Mucosa of stomach (tissue), 1 donor: ENCODE measurements at regions not wholly inside any gene's neighbourhood (a gene's known extent, or its start where the extent isn't known, plus 50 kb on each side); places are given as distances from the start of the nearest gene placed in this dataset.

ENCODE experiments used
- H3K27me3 ChIP-seq: one replicate; pipeline ENCODE4 v1.7.0; 2013; ENCODE audit warnings: mild to moderate bottlenecking, low read length; ENCODE audit not compliant: control insufficient read depth, insufficient read depth
- H3K36me3 ChIP-seq: one replicate; pipeline ENCODE4 v1.7.0; 2013; ENCODE audit warnings: low read length; ENCODE audit not compliant: control insufficient read depth, insufficient read depth
- H3K4me1 ChIP-seq: one replicate; pipeline ENCODE4 v1.7.0; 2013; ENCODE audit warnings: mild to moderate bottlenecking, low read length; ENCODE audit not compliant: control insufficient read depth, insufficient read depth
- H3K4me3 ChIP-seq: one replicate; pipeline ENCODE4 v1.7.0; 2013; ENCODE audit warnings: low read length
- H3K9ac ChIP-seq: one replicate; pipeline ENCODE4 v1.7.0; 2013; ENCODE audit warnings: mild to moderate bottlenecking, low read length, moderate library complexity
- H3K9me3 ChIP-seq: one replicate; pipeline ENCODE4 v1.7.0; 2013; ENCODE audit warnings: mild to moderate bottlenecking, low read length, moderate library complexity; ENCODE audit not compliant: control insufficient read depth
- donor health status: Pancreatic carcinoma.

DNA sequence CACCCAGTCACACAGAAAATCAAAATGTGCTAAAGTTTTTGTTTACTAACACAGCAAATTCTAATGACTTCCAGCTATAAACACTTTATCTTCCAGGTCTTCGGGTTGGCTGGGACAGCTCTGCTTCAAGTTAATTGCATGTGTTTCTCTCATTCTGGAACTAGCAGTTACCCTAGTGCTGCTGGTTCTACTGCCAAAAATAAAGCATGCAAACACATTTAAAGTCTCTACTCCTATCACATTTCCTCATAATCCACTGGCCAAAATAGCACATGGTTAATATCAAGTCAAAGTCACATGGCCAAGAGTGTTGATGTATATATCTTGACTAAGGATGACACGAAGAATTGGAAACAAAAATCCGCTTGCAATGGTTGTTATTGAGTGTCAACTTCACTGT, 973.1 kb upstream of the ADGRL2 start:
- Histone ChIP-seq H3K9me3 (no peaks in the 10 kb centered on the region), H3K4me1 (no peaks in the 10 kb centered on the region), H3K4me3 (no peak overlapping the region), H3K27me3 (no peaks in the 10 kb centered on the region), H3K36me3 (no peaks in the 10 kb centered on the region), H3K9ac (no peak overlapping the region)

DNA sequence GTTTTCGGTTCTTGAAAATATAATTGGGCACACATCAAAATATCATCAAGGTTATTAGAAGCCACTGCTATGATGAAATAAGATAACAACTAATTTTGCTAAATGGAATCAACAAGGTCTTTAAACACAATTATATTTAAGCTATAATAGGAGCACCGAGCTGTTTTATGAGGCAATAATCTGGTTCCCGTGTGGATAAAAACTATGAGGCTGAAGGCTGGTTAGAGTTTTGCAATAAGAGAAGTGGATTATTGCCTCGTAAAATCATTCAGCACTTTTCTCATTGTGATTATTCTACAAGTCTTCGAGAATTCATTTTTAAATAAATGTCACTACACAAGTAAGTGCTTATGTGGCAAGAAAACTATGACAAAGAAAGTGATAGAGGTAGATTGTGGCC, 975.7 kb upstream of the ADGRL2 start:
- Histone ChIP-seq H3K27me3 (no peaks in the 10 kb centered on the region), H3K9me3 (no peaks in the 10 kb centered on the region), H3K4me1 (no peaks in the 10 kb centered on the region), H3K36me3 (no peaks in the 10 kb centered on the region), H3K9ac (no peak overlapping the region), H3K4me3 (no peak overlapping the region)

DNA sequence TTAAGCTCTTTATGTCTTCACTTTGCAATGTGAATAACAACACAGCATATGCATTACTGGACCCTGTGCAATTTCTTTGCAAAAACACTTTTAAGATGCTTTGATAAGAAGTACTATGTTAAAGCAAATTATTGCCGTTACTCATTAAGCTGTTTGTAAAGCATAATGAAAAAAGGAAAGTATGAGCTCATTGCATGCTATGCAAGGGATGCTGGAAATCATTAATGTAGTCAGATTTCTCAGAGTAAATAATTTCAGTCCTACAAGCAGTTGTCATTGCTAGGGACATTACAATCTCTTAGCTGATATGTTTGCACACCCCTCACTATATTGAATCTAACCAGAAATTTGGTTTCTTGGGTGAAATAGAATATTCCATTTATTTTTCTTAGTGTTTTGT, 982.5 kb upstream of the ADGRL2 start:
- no peak overlapping the region for H3K9ac ChIP-seq
- no peaks in the 10 kb centered on the region for H3K27me3 ChIP-seq
- H3K9me3 ChIP-seq = no peaks in the 10 kb centered on the region
- H3K36me3 ChIP-seq = no peaks in the 10 kb centered on the region
- H3K4me3 ChIP-seq = no peak overlapping the region
- no peaks in the 10 kb centered on the region for H3K4me1 ChIP-seq

DNA sequence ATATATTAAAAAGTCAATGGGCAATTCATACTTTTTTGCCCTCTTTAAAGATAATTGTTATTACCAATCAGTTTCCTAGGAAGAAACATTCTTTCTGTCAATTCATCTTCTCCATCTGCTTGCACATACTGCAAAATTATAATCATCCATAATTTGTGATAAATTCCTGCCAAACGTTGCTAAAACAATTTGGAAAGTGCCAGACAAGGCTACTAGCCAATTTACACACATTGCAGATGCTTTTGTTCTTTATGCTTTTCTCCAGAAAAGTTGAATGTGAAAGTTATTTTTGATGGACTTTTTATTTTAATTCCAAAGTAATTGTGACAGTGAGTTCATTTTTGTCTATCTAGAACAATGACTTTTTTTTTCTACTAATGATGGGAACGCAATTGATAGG, 992.8 kb upstream of the ADGRL2 start:
- H3K4me3 ChIP-seq = no peak overlapping the region
- H3K27me3 ChIP-seq = no peaks in the 10 kb centered on the region
- no peak overlapping the region for H3K9ac ChIP-seq
- H3K36me3 ChIP-seq = no peaks in the 10 kb centered on the region
- no peaks in the 10 kb centered on the region for H3K4me1 ChIP-seq
- no peaks in the 10 kb centered on the region for H3K9me3 ChIP-seq

DNA sequence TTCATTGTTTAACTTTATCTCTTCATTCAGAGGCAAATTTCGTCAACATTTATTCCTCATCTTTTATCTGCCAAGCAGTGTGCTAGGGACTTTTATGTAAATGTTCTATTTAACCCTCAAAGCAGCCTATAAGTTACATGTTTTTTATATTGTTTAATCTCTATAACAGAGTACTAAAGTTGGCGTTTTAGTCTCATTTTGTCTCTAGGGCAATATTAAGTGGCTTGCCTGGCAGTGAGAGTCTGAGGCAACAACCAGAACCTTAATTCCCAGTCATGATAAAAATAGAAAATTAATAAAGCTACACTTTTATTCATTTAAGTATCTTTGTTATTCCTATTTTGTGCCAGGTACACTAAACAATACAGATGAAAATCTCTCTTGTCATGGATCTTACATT, 994.3 kb upstream of the ADGRL2 start:
- no peaks in the 10 kb centered on the region for H3K36me3 ChIP-seq
- no peaks in the 10 kb centered on the region for H3K9me3 ChIP-seq
- no peak overlapping the region for H3K4me3 ChIP-seq
- H3K27me3 ChIP-seq = no peaks in the 10 kb centered on the region
- H3K9ac ChIP-seq = no peak overlapping the region
- H3K4me1 ChIP-seq = no peaks in the 10 kb centered on the region

DNA sequence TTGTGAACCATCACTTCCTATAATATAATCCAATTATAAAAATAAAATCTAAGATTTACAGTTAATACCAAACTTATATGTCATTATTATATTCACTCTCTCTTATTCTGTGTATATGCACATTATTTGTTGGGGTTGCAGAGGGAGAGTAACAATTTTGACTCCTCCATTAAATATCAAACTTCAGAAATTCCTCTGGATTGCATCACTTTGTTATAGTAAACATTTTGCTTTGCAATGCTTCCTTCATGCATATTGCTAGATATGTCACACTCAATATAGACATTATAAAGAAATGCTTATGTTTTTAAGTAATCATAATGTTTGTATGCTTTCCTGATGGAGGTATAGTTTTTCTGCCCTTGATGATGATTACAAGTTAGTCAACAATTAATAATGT, 999.0 kb upstream of the ADGRL2 start:
- no peaks in the 10 kb centered on the region for H3K27me3 ChIP-seq
- no peak overlapping the region for H3K9ac ChIP-seq
- H3K9me3 ChIP-seq = no peaks in the 10 kb centered on the region
- no peaks in the 10 kb centered on the region for H3K36me3 ChIP-seq
- H3K4me1 ChIP-seq = no peaks in the 10 kb centered on the region
- H3K4me3 ChIP-seq = no peak overlapping the region

DNA sequence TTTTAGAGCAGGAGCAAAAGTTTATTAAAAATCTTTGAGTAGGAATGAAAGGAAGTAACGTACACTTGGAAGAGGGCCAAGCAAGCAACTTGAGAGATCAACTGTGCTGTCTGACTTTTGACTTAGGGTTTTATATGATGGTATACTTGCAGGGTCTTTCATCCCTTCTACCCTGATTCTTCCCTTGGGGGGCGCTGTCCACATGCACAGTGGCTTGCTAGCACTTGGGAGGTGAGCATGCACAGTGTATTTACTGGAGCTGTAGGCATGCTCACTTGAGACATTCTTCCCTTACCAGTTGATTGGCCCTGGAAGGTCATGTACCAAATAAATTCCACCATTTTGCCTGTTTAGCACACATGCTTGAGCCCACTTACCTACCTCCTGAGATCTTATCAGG, 1001.3 kb upstream of the ADGRL2 start:
- Histone ChIP-seq H3K4me1 (no peaks in the 10 kb centered on the region), H3K4me3 (no peak overlapping the region), H3K9me3 (no peaks in the 10 kb centered on the region), H3K36me3 (no peaks in the 10 kb centered on the region), H3K9ac (no peak overlapping the region), H3K27me3 (no peaks in the 10 kb centered on the region)

DNA sequence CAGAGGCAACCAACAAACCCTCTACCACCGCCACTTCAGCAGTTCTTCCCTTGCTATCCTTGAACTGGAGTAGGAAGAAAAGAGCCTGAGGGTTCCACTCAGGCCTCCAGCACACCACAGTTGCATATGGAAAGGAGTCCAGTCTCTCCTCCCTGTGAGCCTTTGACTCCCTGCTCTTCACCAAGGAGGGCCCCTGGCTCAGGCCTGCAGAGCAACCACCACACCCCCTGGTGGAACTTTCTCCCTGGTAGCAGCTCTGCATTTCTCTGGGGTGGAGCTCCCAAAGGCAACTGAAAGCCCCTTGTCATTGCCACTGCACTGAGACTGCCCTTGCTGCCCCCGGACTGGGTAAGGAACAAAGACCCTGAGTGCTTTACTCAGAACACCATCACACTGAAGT, 1021.5 kb upstream of the ADGRL2 start:
- Histone ChIP-seq H3K9me3 (no peaks in the 10 kb centered on the region), H3K9ac (no peak overlapping the region), H3K4me1 (peaks cover 7% of the 10 kb centered on the region), H3K4me3 (no peak overlapping the region), H3K27me3 (no peaks in the 10 kb centered on the region), H3K36me3 (no peaks in the 10 kb centered on the region)

DNA sequence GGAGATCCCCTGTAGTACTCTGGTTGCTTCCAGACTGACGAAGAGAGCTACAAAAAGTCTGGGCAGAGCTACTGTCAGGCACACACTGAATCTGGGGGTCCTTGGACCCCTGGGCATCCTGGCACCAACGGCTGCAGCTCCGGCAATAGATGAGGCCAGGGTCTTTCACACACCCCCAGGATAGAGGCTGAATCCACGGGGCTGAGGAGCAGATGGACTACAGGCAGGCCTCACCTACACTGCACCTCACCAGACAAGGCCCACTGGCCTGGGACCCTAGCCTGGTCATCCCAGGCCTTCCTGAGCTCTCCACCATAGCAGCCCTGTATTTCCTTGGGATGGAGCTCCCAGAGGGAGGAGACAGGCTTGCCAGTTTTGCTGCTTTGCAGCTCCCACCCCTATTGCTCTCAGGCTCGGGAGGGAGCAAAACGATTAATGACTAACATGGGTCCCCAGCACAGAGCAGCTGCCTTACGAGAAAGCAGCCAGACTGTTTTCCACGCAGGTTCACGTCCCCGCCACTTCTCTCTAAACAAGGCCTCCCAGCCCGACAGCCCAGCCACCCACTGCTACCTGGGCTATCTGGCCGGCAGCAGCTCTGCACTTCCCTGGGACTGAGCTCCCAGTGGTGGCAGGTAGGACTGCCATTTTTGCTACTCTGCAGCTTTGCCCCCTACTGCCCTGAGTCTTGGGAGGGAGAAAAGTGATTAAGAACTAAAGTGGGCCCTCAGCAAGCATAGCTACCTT, 1022.5 kb upstream of the ADGRL2 start:
- H3K4me3 ChIP-seq = no peak overlapping the region
- H3K9me3 ChIP-seq = no peaks in the 10 kb centered on the region
- H3K4me1 ChIP-seq = peaks cover 7% of the 10 kb centered on the region
- no peaks in the 10 kb centered on the region for H3K27me3 ChIP-seq
- H3K9ac ChIP-seq = no peak overlapping the region
- H3K36me3 ChIP-seq = no peaks in the 10 kb centered on the region

DNA sequence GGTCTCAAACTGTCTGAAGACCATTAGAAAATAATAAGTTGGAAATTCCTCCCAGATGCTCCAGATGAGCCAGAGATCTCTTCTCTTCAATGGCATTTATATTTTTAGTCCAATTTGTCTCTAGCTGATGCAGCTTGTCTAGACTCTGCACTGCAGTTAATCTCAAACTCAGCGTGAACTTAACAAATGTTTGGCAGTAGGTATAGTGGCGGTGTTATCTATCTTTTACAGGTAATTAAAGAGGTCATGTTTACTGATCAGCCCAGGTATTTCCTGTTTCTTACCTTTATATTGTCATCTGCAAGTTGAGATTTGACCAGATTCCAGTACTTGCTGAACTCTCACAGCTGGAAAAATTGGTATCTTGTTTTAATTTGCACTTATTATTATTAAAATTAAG, 1024.5 kb upstream of the ADGRL2 start:
- Histone ChIP-seq H3K9ac (no peak overlapping the region), H3K27me3 (no peaks in the 10 kb centered on the region), H3K4me3 (no peak overlapping the region), H3K4me1 (peaks cover 7% of the 10 kb centered on the region), H3K36me3 (no peaks in the 10 kb centered on the region), H3K9me3 (no peaks in the 10 kb centered on the region)

DNA sequence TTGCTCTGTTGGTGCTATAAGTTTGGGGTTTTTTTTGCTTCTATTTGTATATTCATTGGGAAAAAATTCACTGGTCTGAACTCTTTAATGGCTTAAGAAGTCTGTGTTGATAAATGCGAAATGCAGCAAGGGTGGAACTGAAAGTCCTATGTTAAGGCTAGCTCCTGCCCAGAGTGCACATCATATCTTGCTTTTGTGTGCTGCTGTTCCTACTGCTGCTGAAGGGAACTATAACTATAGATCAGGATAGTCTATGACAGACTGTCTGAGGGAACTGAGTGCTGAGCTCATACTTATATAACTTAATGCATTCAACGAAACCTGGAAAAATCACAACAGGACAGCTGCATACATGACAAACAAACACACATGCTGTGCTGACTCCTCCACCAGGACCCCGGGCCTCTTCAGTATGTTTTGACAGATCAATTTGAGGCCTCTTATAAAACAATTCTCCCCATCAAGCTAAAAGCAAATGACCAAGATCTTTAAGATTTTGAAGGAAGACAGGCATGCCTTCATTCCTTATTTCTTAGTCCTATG, 1031.5 kb upstream of the ADGRL2 start:
- no peak overlapping the region for H3K9ac ChIP-seq
- H3K4me1 ChIP-seq = no peaks in the 10 kb centered on the region
- no peaks in the 10 kb centered on the region for H3K36me3 ChIP-seq
- H3K9me3 ChIP-seq = no peaks in the 10 kb centered on the region
- H3K27me3 ChIP-seq = no peaks in the 10 kb centered on the region
- no peak overlapping the region for H3K4me3 ChIP-seq

DNA sequence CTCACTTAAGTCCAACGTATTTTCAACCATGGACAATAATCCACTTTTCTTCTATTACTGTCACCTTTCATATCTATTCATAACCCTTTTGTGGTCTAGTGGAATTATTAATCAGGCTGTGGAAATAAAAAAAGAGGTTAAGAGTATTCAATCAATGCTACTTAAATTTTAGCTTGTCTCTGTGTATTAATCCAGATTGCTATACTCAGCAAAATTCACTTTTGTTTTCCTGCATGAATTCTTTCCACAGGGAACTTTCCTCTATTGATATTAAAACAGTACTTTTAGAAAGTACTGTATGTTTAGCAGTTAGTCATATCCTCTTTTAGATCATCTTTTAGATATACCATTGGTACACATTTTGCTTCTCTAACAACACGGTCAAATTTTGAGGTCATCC, 1033.0 kb upstream of the ADGRL2 start:
- H3K27me3 ChIP-seq = no peaks in the 10 kb centered on the region
- no peak overlapping the region for H3K9ac ChIP-seq
- no peaks in the 10 kb centered on the region for H3K36me3 ChIP-seq
- no peaks in the 10 kb centered on the region for H3K4me1 ChIP-seq
- H3K9me3 ChIP-seq = no peaks in the 10 kb centered on the region
- H3K4me3 ChIP-seq = no peak overlapping the region

DNA sequence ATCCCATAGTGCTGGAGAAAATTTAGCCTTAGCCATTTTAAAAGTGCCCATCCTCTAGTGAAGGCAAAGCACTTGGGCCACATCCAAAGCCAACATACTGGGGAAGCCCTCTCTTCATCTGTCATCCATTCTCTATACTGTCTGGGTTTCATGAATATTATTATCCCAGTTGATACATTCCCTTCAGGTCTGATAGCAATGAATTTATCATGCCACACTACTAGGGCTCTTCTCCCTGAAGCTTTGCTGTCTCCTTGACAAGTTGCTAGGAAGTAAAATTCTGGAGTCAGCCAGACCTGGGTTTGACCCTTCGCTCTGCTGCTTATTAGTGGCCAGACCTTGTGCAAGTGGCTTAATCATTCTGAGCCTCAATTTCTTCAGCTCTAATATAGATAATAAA, 1041.4 kb upstream of the ADGRL2 start:
- Histone ChIP-seq H3K9me3 (no peaks in the 10 kb centered on the region), H3K9ac (no peak overlapping the region), H3K27me3 (no peaks in the 10 kb centered on the region), H3K4me3 (no peak overlapping the region), H3K36me3 (no peaks in the 10 kb centered on the region), H3K4me1 (no peaks in the 10 kb centered on the region)
